Jurkat, Clone E6-1 (cell line): ENCODE measurements at regions not wholly inside any gene's neighbourhood (a gene's known extent, or its start where the extent isn't known, plus 50 kb on each side); places are given as distances from the start of the nearest gene placed in this dataset.

Source experiments
- DNase-seq: peaks from one replicate; pipeline ENCODE4 v3.0.0-alpha.2; 2011; ENCODE audit warnings: low read depth, low spot score
- H3K4me3 ChIP-seq: 2 replicates; pipeline ENCODE4 v1.5.1; 2011; ENCODE audit warnings: mild to moderate bottlenecking, low read length, control low read depth, moderate library complexity

- no peak overlapping the region for H3K4me3 ChIP-seq
- no peak for DNase-seq
Observed at GRCh38 chr18:25604196-25604893, 252.4 kb upstream of the ZNF521 start.

- no peak for DNase-seq
- no peak overlapping the region for H3K4me3 ChIP-seq
Observed at GRCh38 chr18:25599443-25599842, 247.5 kb upstream of the ZNF521 start.

- no peak for DNase-seq
Observed at GRCh38 chr18:25597476-25597875, 245.5 kb upstream of the ZNF521 start.

GRCh38 chr18:25595274-25596060, 243.5 kb upstream of the ZNF521 start:
- H3K4me3 ChIP-seq, result no peak overlapping the region
- no peak for DNase-seq

More at GRCh38 chr18:25597476-25597875, 245.5 kb upstream of the ZNF521 start:
- H3K4me3 ChIP-seq, result no peak overlapping the region

GRCh38 chr18:25594351-25594750, 242.4 kb upstream of the ZNF521 start:
- no peak for DNase-seq
- no peak overlapping the region for H3K4me3 ChIP-seq

GRCh38 chr18:25592804-25593360, 240.9 kb upstream of the ZNF521 start:
- H3K4me3 ChIP-seq, result no peak overlapping the region
- no peak for DNase-seq

- H3K4me3 ChIP-seq, result no peak overlapping the region
- no peak for DNase-seq
Observed at GRCh38 chr18:25590456-25590855, 238.5 kb upstream of the ZNF521 start.

GRCh38 chr18:25587545-25587944, 235.6 kb upstream of the ZNF521 start:
- DNase-seq, result no peak
- no peak overlapping the region for H3K4me3 ChIP-seq

- no peak for DNase-seq
- H3K4me3 ChIP-seq, result no peak overlapping the region
Observed at GRCh38 chr18:25568986-25569385, 217.0 kb upstream of the ZNF521 start.

- H3K4me3 ChIP-seq, result no peak overlapping the region
- no peak for DNase-seq
Observed at GRCh38 chr18:25563816-25564683, 212.1 kb upstream of the ZNF521 start.

GRCh38 chr18:25563346-25563745, 211.4 kb upstream of the ZNF521 start:
- no peak overlapping the region for H3K4me3 ChIP-seq
- no peak for DNase-seq

- no peak overlapping the region for H3K4me3 ChIP-seq
- peak; percentile 2 for DNase-seq
Observed at GRCh38 chr18:25561918-25562317, 210.0 kb upstream of the ZNF521 start.

- no peak for DNase-seq
- no peak overlapping the region for H3K4me3 ChIP-seq
Observed at GRCh38 chr18:25560369-25560768, 208.4 kb upstream of the ZNF521 start.

- no peak overlapping the region for H3K4me3 ChIP-seq
- DNase-seq, result no peak
Observed at GRCh38 chr18:25557011-25557410, 205.0 kb upstream of the ZNF521 start.

- DNase-seq, result no peak
Observed at GRCh38 chr18:25553631-25554263, 201.8 kb upstream of the ZNF521 start.

GRCh38 chr18:25544546-25545287, 192.8 kb upstream of the ZNF521 start:
- H3K4me3 ChIP-seq, result no peak overlapping the region
- no peak for DNase-seq

More at GRCh38 chr18:25553631-25554263, 201.8 kb upstream of the ZNF521 start:
- no peak overlapping the region for H3K4me3 ChIP-seq

GRCh38 chr18:25538175-25538922, 186.4 kb upstream of the ZNF521 start:
- DNase-seq, result no peak
- no peak overlapping the region for H3K4me3 ChIP-seq

GRCh38 chr18:25535495-25535894, 183.5 kb upstream of the ZNF521 start:
- no peak for DNase-seq
- H3K4me3 ChIP-seq, result no peak overlapping the region
